SK-N-SH treated with all-trans-retinoic acid at 6 μM for 48 hours (cell line): ENCODE measurements at regions not wholly inside any gene's neighbourhood (a gene's known extent, or its start where the extent isn't known, plus 50 kb on each side); places are given as distances from the start of the nearest gene placed in this dataset.

Experiments
- ATAC-seq: fragments of 200-7000 bp; cut with Tn5 transposase; 3 replicates; pipeline ENCODE4 v1.9.1; 2020; ENCODE audit warnings: mild to moderate bottlenecking, moderate library complexity
- BACH2 ChIP-seq: fragments of 250-450 bp; sonication (Bioruptor Pico); IDR thresholded peaks from 2 replicates; pipeline ENCODE4 v1.9.0; 2021; ENCODE audit warnings: mild to moderate bottlenecking, borderline replicate concordance
- CREB5 ChIP-seq: fragments of 250-450 bp; sonication (Bioruptor Pico); IDR thresholded peaks from 2 replicates; pipeline ENCODE4 v1.5.1; 2020; ENCODE audit warnings: low read depth, mild to moderate bottlenecking, moderate library complexity
- CSDC2 ChIP-seq: fragments of 250-450 bp; sonication (Bioruptor Pico); IDR thresholded peaks from 2 replicates; pipeline ENCODE4 v1.5.0; 2020; ENCODE audit warnings: mild to moderate bottlenecking, moderate library complexity
- CSRNP3 ChIP-seq: fragments of 250-450 bp; sonication (Bioruptor Pico); IDR thresholded peaks from 2 replicates; pipeline ENCODE4 v1.5.1; 2021; ENCODE audit warnings: mild to moderate bottlenecking, moderate library complexity
- ESRRG ChIP-seq: fragments of 250-450 bp; sonication (Bioruptor Pico); IDR thresholded peaks from 2 replicates; pipeline ENCODE4 v1.6.1; 2021; ENCODE audit warnings: mild to moderate bottlenecking
- GLIS3 ChIP-seq: fragments of 250-450 bp; sonication (Bioruptor Pico); IDR thresholded peaks from 2 replicates; pipeline ENCODE4 v1.5.0; 2020; ENCODE audit warnings: mild to moderate bottlenecking, moderate library complexity
- ISL1 ChIP-seq: fragments of 250-450 bp; sonication (Bioruptor Pico); IDR thresholded peaks from 2 replicates; pipeline ENCODE4 v2.1.2; 2022; ENCODE audit warnings: mild to moderate bottlenecking, moderate library complexity
- PATZ1 ChIP-seq: fragments of 250-450 bp; sonication (Bioruptor Pico); IDR thresholded peaks from 2 replicates; pipeline ENCODE4 v1.8.0; 2020; ENCODE audit warnings: mild to moderate bottlenecking, moderate library complexity, borderline replicate concordance
- POU6F1 ChIP-seq: fragments of 250-450 bp; sonication (Bioruptor Pico); IDR thresholded peaks from 2 replicates; pipeline ENCODE4 v1.8.0; 2021; ENCODE audit warnings: low read depth, mild to moderate bottlenecking, moderate library complexity, borderline replicate concordance
- PPARA ChIP-seq: fragments of 250-450 bp; sonication (Bioruptor Pico); IDR thresholded peaks from 2 replicates; pipeline ENCODE4 v1.5.0; 2020; ENCODE audit warnings: mild to moderate bottlenecking, borderline replicate concordance
- RARB ChIP-seq: fragments of 250-450 bp; sonication (Bioruptor Pico); IDR thresholded peaks from 2 replicates; pipeline ENCODE4 v1.8.0; 2021; ENCODE audit warnings: mild to moderate bottlenecking, moderate library complexity
- TCF4 ChIP-seq: fragments of 250-450 bp; sonication (Bioruptor Pico); IDR thresholded peaks from 2 replicates; pipeline ENCODE4 v1.8.0; 2021; ENCODE audit warnings: mild to moderate bottlenecking, moderate library complexity, borderline replicate concordance
- TOX ChIP-seq: fragments of 250-450 bp; sonication (Bioruptor Pico); IDR thresholded peaks from 2 replicates; pipeline ENCODE4 v1.8.0; 2021; ENCODE audit warnings: mild to moderate bottlenecking, moderate library complexity, borderline replicate concordance
- TSHZ2 ChIP-seq: fragments of 250-450 bp; sonication (Bioruptor Pico); IDR thresholded peaks from 2 replicates; pipeline ENCODE4 v1.5.0; 2020; ENCODE audit warnings: mild to moderate bottlenecking, moderate library complexity
- ZC3H10 ChIP-seq: fragments of 250-450 bp; sonication (Bioruptor Pico); IDR thresholded peaks from 2 replicates; pipeline ENCODE4 v1.5.1; 2021; ENCODE audit warnings: mild to moderate bottlenecking, moderate library complexity
- ZNF565 ChIP-seq: fragments of 450-650 bp; formaldehyde crosslinking; conservative IDR thresholded peaks from 2 replicates; pipeline ENCODE4 v1.5.0; 2020; ENCODE audit warnings: low read depth, mild to moderate bottlenecking, moderate library complexity

GRCh38 chr10:120641695-120642094 lies 184.7 kb downstream of the PLPP4 start:
- no peak for ATAC-seq
- no peak for TF ChIP-seq POU6F1
- TF ChIP-seq ESRRG: no peak
- no peak for TF ChIP-seq ISL1
- TF ChIP-seq GLIS3 (CRISPR knock-in tag): no peak
- TF ChIP-seq ZNF565 (CRISPR knock-in tag): no peak
- TF ChIP-seq BACH2 (CRISPR knock-in tag): no peak
- TF ChIP-seq TCF4 (CRISPR knock-in tag): peak; percentile 33; the same call in 1 of the 2 replicates
- TF ChIP-seq PATZ1: no peak
- TF ChIP-seq, all 23 proteins: peak for 1

GRCh38 chr10:120643351-120643750 lies 186.3 kb downstream of the PLPP4 start:
- ATAC-seq: no peak
- TF ChIP-seq GLIS3 (CRISPR knock-in tag): no peak
- TF ChIP-seq POU6F1: no peak
- no peak for TF ChIP-seq CSRNP3
- TF ChIP-seq ZNF565 (CRISPR knock-in tag): no peak
- TF ChIP-seq ISL1: no peak
- no peak for TF ChIP-seq ZC3H10 (CRISPR knock-in tag)
- TF ChIP-seq PATZ1: no peak
- no peak for TF ChIP-seq PPARA (CRISPR knock-in tag)
- TF ChIP-seq TSHZ2 (CRISPR knock-in tag): no peak
- no peak for TF ChIP-seq CREB5 (CRISPR knock-in tag)
- TF ChIP-seq CSDC2 (CRISPR knock-in tag): no peak

GRCh38 chr10:120644556-120645410 lies 187.8 kb downstream of the PLPP4 start:
- no peak for TF ChIP-seq TSHZ2 (CRISPR knock-in tag)
- TF ChIP-seq TOX (CRISPR knock-in tag): no peak
- no peak for TF ChIP-seq ZC3H10 (CRISPR knock-in tag)
- TF ChIP-seq RARB: no peak
- no peak for ATAC-seq
